ENCODE measurements at regions not wholly inside any gene's neighbourhood (a gene's known extent, or its start where the extent isn't known, plus 50 kb on each side); places are given as distances from the start of the nearest gene placed in this dataset.
"Not testable (repeated sequence)": the region's sequence is repeated elsewhere in the genome, so short reads cannot be mapped to it uniquely, and the experiment has no call there.

- no peak overlapping the region for H3K27ac Mint-ChIP-seq
- H3K4me1 Mint-ChIP-seq, result no peaks in the 10 kb centered on the region
- H3K27me3 Mint-ChIP-seq, result no peaks in the 10 kb centered on the region
- CTCF ChIA-PET, result no interaction called here
- H3K4me3 Mint-ChIP-seq, result no peak overlapping the region
- no peaks in the 10 kb centered on the region for H3K36me3 Mint-ChIP-seq
- no peak for DNase-seq
- H3K9me3 Mint-ChIP-seq, result no peaks in the 10 kb centered on the region
Observed at GRCh38 chrX:51182545-51182944, 150.1 kb upstream of the NUDT10 start.

DNA sequence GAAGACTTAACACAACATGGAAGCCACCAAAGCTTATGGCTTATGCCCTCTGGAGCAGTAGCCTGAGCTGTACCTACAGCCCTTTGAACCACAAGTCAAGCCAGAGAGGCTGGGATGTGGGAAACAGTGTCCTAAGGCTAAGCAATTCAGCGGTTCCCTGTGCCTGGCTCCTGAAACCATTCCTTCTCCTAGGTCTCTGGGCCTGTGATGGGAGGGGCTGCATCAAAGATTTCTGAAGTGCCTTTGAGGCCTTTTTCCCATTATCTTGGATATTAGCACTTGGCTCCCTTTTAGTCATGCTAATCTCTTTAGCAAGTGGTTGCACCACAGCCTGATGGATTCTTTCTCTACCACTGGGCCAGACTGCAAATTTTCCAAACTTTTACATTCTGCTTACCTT lies 140.5 kb upstream of the NUDT10 start:
- Mint-ChIP-seq H3K27ac (no peak overlapping the region), H3K36me3 (no peaks in the 10 kb centered on the region), H3K4me1 (no peaks in the 10 kb centered on the region), H3K9me3 (no peaks in the 10 kb centered on the region), H3K27me3 (no peaks in the 10 kb centered on the region), H3K4me3 (no peak overlapping the region)
- CTCF ChIA-PET, result no interaction called here
- DNase-seq, result no peak

- no peak for DNase-seq
- no peak overlapping the region for H3K4me3 Mint-ChIP-seq
- CTCF ChIA-PET, result no interaction called here
- no peaks in the 10 kb centered on the region for H3K9me3 Mint-ChIP-seq
- no peaks in the 10 kb centered on the region for H3K4me1 Mint-ChIP-seq
- H3K36me3 Mint-ChIP-seq, result no peaks in the 10 kb centered on the region
- H3K27ac Mint-ChIP-seq, result no peak overlapping the region
- H3K27me3 Mint-ChIP-seq, result no peaks in the 10 kb centered on the region
Observed at GRCh38 chrX:51215266-51215665, 117.4 kb upstream of the NUDT10 start.

GRCh38 chrX:51215856-51216255 lies 116.8 kb upstream of the NUDT10 start:
- no peak overlapping the region for H3K27ac Mint-ChIP-seq
- CTCF ChIA-PET, result no interaction called here
- no peaks in the 10 kb centered on the region for H3K9me3 Mint-ChIP-seq

DNA sequence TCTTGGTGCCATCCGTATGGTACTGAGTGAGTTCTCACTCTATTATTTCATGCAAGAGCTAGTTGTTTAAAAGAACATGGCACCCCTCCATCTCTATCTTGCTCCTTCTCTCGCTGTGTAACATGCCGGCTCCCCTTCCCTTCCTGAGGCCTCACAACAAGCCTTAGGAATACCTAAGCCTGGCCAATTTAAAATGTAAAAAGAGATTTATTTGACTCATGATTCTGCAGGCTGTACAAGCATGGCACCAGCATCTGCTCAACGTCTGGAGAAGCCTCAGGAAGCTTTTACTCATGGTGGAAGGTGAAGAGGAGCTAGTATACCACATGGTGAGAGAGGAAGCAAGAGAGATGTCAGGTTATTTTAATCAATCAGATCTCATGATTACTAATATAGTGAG lies 90.4 kb upstream of the NUDT10 start:
- Mint-ChIP-seq H3K9me3 (peaks cover 19% of the 10 kb centered on the region), H3K27me3 (no peaks in the 10 kb centered on the region), H3K27ac (no peak overlapping the region), H3K36me3 (no peaks in the 10 kb centered on the region), H3K4me3 (no peak overlapping the region), H3K4me1 (no peaks in the 10 kb centered on the region)
- CTCF ChIA-PET, result no interaction called here
- no peak for DNase-seq

More at GRCh38 chrX:51215856-51216255, 116.8 kb upstream of the NUDT10 start:
- Mint-ChIP-seq H3K4me3 (no peak overlapping the region), H3K4me1 (no peaks in the 10 kb centered on the region), H3K36me3 (no peaks in the 10 kb centered on the region), H3K27me3 (no peaks in the 10 kb centered on the region)
- DNase-seq, result no peak

DNA sequence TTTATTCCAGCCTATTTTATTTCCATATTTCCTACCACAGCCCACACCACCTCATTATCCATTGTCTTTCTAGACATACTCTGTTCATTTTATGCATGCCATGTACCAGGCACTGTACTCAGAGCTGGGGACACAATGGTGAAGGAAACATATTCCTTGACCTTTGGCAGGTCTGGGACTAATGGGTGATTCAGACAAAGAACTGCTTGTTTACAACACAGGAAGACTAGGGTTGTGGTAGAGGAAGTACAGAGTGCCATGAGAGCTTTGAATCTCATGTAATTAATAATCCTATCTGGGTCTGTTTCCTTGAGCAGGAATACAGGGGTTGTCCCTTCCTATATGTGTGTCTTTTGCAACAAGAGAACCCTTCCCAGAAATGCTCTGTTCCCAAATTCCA lies 75.1 kb upstream of the NUDT10 start:
- Mint-ChIP-seq H3K27me3 (no peaks in the 10 kb centered on the region), H3K36me3 (no peaks in the 10 kb centered on the region), H3K27ac (no peak overlapping the region), H3K9me3 (peaks cover 3% of the 10 kb centered on the region), H3K4me3 (no peak overlapping the region), H3K4me1 (no peaks in the 10 kb centered on the region)
- no peak for DNase-seq
- CTCF ChIA-PET, result no interaction called here

DNA sequence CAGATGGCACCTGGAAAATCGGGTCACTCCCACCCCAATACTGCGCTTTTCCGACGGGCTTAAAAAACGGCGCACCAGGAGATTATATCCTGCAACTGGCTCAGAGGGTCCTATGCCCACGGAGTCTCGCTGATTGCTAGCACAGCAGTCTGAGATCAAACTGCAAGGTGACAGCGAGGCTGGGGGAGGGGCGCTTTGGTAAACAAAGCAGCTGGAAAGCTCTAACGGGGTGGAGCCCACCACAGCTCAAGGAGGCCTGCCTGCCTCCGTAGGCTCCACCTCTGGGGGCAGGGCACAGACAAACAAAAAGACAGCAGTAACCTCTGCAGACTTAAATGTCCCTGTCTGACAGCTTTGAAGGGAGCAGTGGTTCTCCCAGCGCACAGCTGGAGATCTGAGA lies 70.4 kb upstream of the NUDT10 start:
- H3K27me3 Mint-ChIP-seq, DNase-seq, H3K27ac Mint-ChIP-seq, H3K4me3 Mint-ChIP-seq, H3K9me3 Mint-ChIP-seq, H3K36me3 Mint-ChIP-seq, CTCF ChIA-PET, H3K4me1 Mint-ChIP-seq: not testable (repeated sequence)

- Mint-ChIP-seq H3K4me1 (no peaks in the 10 kb centered on the region), H3K36me3 (no peaks in the 10 kb centered on the region), H3K27ac (no peak overlapping the region), H3K27me3 (no peaks in the 10 kb centered on the region), H3K9me3 (no peaks in the 10 kb centered on the region), H3K4me3 (no peak overlapping the region)
- DNase-seq, result no peak
- CTCF ChIA-PET, result no interaction called here
Observed at GRCh38 chrX:51272638-51273037, 60.0 kb upstream of the NUDT10 start.

DNA sequence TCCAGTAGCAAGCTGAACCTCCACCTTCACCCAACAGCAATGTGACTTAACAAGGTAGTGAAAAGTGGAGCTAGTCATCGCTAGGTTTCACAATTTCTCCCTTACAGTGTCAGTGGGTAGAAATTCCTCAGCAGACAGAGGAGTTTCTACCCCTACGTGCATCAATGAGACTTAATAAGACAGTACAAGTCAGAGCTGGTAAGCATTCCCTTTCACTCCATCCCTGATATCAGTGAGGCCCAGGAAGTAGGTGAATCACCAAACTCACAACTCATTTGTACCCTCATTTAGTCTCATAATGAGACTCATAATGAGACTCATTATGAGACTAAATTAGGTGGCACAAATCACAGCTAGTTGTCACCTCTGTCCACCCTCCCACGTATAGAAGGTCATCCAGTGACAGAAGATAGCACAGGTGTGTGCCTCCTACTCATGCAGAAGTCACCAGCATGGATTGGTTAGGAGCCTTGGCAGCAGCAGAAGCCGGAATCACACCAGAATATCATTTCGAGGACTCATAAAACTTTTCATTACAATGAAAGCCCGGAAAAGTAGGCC lies 50.8 kb upstream of the NUDT10 start:
- Mint-ChIP-seq H3K9me3 (no peaks in the 10 kb centered on the region), H3K27me3 (no peaks in the 10 kb centered on the region), H3K4me3 (no peak overlapping the region), H3K4me1 (no peaks in the 10 kb centered on the region), H3K36me3 (no peaks in the 10 kb centered on the region), H3K27ac (no peak overlapping the region)
- DNase-seq, result no peak
- CTCF ChIA-PET, result no interaction called here
